ENCODE measurements at regions not wholly inside any gene's neighbourhood (a gene's known extent, or its start where the extent isn't known, plus 50 kb on each side); places are given as distances from the start of the nearest gene placed in this dataset.

GRCh38 chr5:62097361-62097760, 208.6 kb upstream of the KIF2A start:
- TF ChIP-seq ZNF274 (IDR thresholded peaks at IDR 0.05; ENCODE audit: low read depth, low read length) (no peak), YY1 (IDR thresholded peaks at IDR 0.05; ENCODE audit: insufficient read depth, insufficient read length) (no peak), SUZ12 (IDR thresholded peaks at IDR 0.05; ENCODE audit: extremely low read depth, insufficient read depth, insufficient read length) (no peak)

Data from NT2/D1 (cell line).